GM10248 (cell line): ENCODE measurements at regions not wholly inside any gene's neighbourhood (a gene's known extent, or its start where the extent isn't known, plus 50 kb on each side); places are given as distances from the start of the nearest gene placed in this dataset.

ENCODE experiments used
- CTCF ChIA-PET: fragments of 300-600 bp; sonication (Branson Sonifier 250); formaldehyde crosslinking; extraction: SDS; loops from one replicate; lab custom pipeline; 2021; ENCODE audit warnings: antibody characterized with exemption; lab: Yijun Ruan, JAX
- POLR2A ChIA-PET: fragments of 350-650 bp; sonication (Branson Sonifier 250); formaldehyde crosslinking; extraction: SDS; loops from one replicate; lab custom pipeline; 2020; ENCODE audit warnings: antibody characterized with exemption; lab: Yijun Ruan, JAX
- DNase-seq: peaks from one replicate; pipeline ENCODE4 v3.0.0; 2012; ENCODE audit errors: extremely low spot score
- TF ChIP-seq, protein P1 (sequence below): IDR thresholded peaks from 2 replicates; pipeline ENCODE4 v1.5.1; 2012; ENCODE audit warnings: mild to moderate bottlenecking, low read depth; ENCODE audit errors: extremely low read depth, missing control alignments, control extremely low read depth

DNA sequence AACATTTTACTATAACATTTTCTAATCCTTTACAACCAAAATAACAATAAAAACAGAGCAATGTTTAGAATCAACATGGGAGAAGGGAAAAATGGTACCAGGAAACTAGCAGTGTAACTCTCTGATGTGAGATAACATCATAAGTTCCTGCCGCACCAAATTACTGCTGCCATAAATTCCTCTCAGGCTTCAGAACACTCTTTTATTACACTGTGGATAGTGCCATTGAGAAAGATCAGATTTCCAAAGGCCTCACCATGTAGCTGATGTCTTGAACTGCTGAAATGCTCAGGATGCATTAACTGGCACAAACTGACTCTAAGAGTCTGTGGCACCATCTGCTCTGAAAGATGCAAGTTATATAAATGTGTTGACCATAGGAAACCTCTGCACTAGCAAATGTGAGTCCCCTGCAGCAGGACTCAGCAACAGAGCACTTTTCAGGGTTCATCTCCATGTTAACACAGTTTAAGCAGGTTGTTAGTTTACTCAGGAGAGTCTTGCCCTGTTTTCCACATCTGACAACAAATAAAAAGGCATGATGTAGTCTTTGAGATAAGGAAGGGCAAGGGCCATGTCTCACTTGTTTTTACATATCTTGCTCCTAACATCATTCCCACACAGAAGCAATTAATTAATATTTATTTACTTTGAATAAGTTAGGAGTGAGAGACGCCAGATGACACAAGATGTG is 218.1 kb downstream of the CETN3 start:
- DNase-seq: no peak
- POLR2A ChIA-PET: no interaction called here
- CTCF ChIA-PET: interaction anchor here (1.3 to 1.5 kb wide), 2 partner anchors 9 to 12 kb away, joined by 4 to 5 read pairs; no protein-coding TSS in a partner anchor
- TF ChIP-seq, protein P1, sequence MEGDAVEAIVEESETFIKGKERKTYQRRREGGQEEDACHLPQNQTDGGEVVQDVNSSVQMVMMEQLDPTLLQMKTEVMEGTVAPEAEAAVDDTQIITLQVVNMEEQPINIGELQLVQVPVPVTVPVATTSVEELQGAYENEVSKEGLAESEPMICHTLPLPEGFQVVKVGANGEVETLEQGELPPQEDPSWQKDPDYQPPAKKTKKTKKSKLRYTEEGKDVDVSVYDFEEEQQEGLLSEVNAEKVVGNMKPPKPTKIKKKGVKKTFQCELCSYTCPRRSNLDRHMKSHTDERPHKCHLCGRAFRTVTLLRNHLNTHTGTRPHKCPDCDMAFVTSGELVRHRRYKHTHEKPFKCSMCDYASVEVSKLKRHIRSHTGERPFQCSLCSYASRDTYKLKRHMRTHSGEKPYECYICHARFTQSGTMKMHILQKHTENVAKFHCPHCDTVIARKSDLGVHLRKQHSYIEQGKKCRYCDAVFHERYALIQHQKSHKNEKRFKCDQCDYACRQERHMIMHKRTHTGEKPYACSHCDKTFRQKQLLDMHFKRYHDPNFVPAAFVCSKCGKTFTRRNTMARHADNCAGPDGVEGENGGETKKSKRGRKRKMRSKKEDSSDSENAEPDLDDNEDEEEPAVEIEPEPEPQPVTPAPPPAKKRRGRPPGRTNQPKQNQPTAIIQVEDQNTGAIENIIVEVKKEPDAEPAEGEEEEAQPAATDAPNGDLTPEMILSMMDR: no peak

DNA sequence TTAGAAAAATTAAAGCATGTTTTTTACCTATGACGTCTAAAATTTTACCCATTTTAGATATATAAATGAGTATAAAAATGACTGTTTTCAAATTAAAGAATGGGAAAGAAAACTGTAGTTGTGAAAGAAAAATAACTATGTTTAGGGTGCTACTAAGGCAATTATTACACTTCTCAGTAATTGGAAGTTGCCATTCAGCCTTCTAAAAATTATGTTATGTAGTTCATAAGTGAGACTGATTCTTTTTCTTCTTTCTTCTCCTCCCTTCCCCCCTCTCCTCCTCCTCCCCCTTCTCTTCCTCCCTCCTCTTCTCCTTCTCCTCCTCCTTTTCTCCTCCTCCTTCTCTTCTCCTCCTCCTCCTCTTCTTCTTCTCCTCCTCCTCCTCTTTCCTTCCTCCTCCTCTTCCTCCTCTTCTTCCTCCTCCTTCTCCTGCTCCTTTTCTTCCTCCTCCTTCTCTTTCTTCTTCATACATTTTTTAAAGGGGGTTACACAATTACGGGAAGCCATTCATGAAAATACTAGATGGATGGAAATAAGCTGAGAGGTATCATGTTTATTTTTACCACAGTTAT is 223.6 kb downstream of the CETN3 start:
- ChIA-PET POLR2A (no interaction called here), CTCF (interaction anchor here (1.0 to 1.2 kb wide), 2 partner anchors 10 to 14 kb away, joined by 4 read pairs; no protein-coding TSS in a partner anchor)
- DNase-seq: no peak
- TF ChIP-seq, protein P1: no peak

- ChIA-PET CTCF (interaction anchor here (1.0 kb wide), 1 partner anchor 9 kb away, joined by 3 read pairs; no protein-coding TSS in a partner anchor), POLR2A (no interaction called here)
- TF ChIP-seq, protein P1: no peak
- no peak for DNase-seq
Observed at GRCh38 chr5:90184764-90185163, 224.8 kb downstream of the CETN3 start.

DNA sequence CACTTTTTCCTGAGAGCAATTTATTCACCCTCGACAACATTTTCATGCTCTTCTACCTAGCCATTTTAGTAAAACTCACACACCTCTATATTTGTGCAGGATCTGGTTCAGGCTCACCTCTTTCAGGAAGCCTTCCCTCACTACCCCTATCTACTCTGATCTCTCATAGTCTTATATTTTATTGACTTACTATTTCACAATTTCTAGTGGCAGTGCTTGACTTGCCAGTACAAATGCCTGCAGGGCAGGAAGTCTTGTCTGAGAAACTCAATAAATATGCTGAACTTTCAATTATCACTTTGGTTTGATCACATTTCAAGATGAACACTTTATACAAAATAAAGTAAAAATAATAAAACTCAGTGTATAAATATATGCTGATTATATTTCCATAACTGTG is 226.8 kb downstream of the CETN3 start:
- ChIA-PET POLR2A (no interaction called here), CTCF (interaction anchor here (1.7 to 2.6 kb wide), 4 partner anchors 8 to 42 kb away, joined by 3 to 6 read pairs (median 6); no protein-coding TSS in a partner anchor)
- no peak for DNase-seq
- TF ChIP-seq, protein P1: no peak

DNA sequence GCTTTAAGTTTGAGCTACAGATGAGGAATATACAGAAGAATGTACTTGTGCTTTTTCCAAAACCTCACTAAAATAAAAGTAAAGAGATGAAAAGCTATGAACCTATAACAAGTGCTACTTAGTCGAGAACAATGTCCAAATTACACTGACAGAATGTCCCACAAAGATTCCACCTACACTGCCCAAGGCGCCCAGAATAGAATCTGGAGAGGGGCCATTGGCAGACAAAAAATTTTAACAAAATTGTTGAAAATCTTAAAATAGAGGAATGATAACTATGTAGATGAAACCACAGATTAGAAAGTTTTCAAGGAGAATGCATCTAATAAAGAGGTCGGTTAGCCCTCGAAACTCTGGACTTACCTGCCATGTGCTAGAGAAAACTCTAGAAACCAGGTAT is 235.3 kb downstream of the CETN3 start:
- ChIA-PET CTCF (interaction anchor here (2.5 kb wide), 1 partner anchor 8 kb away, joined by 6 read pairs; no protein-coding TSS in a partner anchor), POLR2A (no interaction called here)
- DNase-seq: no peak
- TF ChIP-seq, protein P1: no peak

DNA sequence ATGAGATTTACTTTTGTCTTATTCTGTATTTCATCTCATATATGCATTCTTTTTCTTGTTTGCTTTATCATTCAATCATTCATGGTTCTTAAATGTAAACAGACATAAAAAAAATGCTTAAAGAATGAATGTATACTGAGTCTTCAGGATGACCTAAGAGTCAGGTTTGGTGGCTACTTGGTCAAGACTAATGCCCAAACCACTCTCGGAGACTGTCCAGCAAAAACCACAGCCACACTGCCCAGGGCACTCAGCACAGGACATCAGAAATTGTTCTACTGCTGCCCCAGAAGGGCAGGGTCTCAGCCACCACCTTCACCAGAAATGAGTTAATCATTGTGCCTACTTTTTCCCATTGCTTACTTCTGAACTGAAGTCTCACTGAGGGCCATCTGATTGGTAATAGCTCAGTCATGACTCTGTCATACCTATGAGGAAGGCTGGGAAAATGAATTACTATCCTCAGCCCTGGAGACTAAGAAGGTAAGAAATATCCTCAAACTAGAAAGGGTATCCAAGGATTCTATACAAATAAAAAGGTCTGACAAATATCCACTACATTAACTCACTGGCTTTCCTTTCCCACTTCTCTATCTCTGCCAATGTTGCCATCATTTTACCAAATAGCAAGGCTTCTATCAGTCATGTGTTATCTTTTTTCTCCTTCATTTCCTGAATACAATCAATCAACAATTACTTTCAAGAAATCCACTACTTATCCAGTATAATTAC is 236.1 kb downstream of the CETN3 start:
- CTCF ChIA-PET: interaction anchor here (2.5 kb wide), 1 partner anchor 9 kb away, joined by 6 read pairs; no protein-coding TSS in a partner anchor
- TF ChIP-seq, protein P1: no peak
- POLR2A ChIA-PET: no interaction called here
- no peak for DNase-seq
